ENCODE measurements at regions not wholly inside any gene's neighbourhood (a gene's known extent, or its start where the extent isn't known, plus 50 kb on each side); places are given as distances from the start of the nearest gene placed in this dataset.

- no peaks in the 10 kb centered on the region for H3K9me2 ChIP-seq (replicated peaks; ENCODE audit: insufficient read depth, low read length)
- no peaks in the 10 kb centered on the region for H3K36me3 ChIP-seq (ENCODE audit: low read length)
- H3K27ac ChIP-seq (ENCODE audit: low read depth, low read length) = no peak overlapping the region
- no peak overlapping the region for H3K4me2 ChIP-seq (ENCODE audit: low read depth, low read length, poor library complexity, severe bottlenecking)
- H3K79me2 ChIP-seq (ENCODE audit: insufficient read depth, low read length) = no peaks in the 10 kb centered on the region
- H3F3A ChIP-seq (ENCODE audit: insufficient read depth) = no peaks in the 10 kb centered on the region
- TF ChIP-seq, protein P1, sequence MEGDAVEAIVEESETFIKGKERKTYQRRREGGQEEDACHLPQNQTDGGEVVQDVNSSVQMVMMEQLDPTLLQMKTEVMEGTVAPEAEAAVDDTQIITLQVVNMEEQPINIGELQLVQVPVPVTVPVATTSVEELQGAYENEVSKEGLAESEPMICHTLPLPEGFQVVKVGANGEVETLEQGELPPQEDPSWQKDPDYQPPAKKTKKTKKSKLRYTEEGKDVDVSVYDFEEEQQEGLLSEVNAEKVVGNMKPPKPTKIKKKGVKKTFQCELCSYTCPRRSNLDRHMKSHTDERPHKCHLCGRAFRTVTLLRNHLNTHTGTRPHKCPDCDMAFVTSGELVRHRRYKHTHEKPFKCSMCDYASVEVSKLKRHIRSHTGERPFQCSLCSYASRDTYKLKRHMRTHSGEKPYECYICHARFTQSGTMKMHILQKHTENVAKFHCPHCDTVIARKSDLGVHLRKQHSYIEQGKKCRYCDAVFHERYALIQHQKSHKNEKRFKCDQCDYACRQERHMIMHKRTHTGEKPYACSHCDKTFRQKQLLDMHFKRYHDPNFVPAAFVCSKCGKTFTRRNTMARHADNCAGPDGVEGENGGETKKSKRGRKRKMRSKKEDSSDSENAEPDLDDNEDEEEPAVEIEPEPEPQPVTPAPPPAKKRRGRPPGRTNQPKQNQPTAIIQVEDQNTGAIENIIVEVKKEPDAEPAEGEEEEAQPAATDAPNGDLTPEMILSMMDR (IDR thresholded peaks at IDR 0.05; ENCODE audit: insufficient read depth, low read length, poor library complexity, severe bottlenecking) = no peak
- H2AFZ ChIP-seq (ENCODE audit: low read depth, low read length, severe bottlenecking) = no peak overlapping the region
- H3K27me3 ChIP-seq (ENCODE audit: low read length) = no peaks in the 10 kb centered on the region
- no peak overlapping the region for H3K9ac ChIP-seq (ENCODE audit: low read length)
- H3K4me3 ChIP-seq (ENCODE audit: insufficient read depth, low read length, poor library complexity, severe bottlenecking) = no peak overlapping the region
- H3K9me3 ChIP-seq (ENCODE audit: insufficient read depth, low read length) = no peaks in the 10 kb centered on the region
- no peaks in the 10 kb centered on the region for H4K20me1 ChIP-seq (ENCODE audit: low read depth, low read length)
Observed at GRCh38 chr6:14913931-14914330, 331.9 kb upstream of the JARID2 start.

GRCh38 chr6:14915888-14916832 is 329.7 kb upstream of the JARID2 start:
- Histone ChIP-seq H4K20me1 (ENCODE audit: low read depth, low read length) (no peaks in the 10 kb centered on the region), H3K9me2 (replicated peaks; ENCODE audit: insufficient read depth, low read length) (no peaks in the 10 kb centered on the region), H2AFZ (ENCODE audit: low read depth, low read length, severe bottlenecking) (no peak overlapping the region), H3K4me3 (ENCODE audit: insufficient read depth, low read length, poor library complexity, severe bottlenecking) (no peak overlapping the region), H3K27me3 (ENCODE audit: low read length) (no peaks in the 10 kb centered on the region), H3K27ac (ENCODE audit: low read depth, low read length) (no peak overlapping the region), H3K9me3 (ENCODE audit: insufficient read depth, low read length) (no peaks in the 10 kb centered on the region), H3K4me2 (ENCODE audit: low read depth, low read length, poor library complexity, severe bottlenecking) (no peak overlapping the region), H3K36me3 (ENCODE audit: low read length) (no peaks in the 10 kb centered on the region), H3K9ac (ENCODE audit: low read length) (no peak overlapping the region), H3F3A (ENCODE audit: insufficient read depth) (no peaks in the 10 kb centered on the region), H3K79me2 (ENCODE audit: insufficient read depth, low read length) (no peaks in the 10 kb centered on the region)
- TF ChIP-seq EZH2phosphoT487 (conservative IDR thresholded peaks at IDR 0.05; ENCODE audit: low read length) = no peak
- TF ChIP-seq, protein P1 (IDR thresholded peaks at IDR 0.05; ENCODE audit: insufficient read depth, low read length, poor library complexity, severe bottlenecking) = no peak

- H2AFZ ChIP-seq (ENCODE audit: low read depth, low read length, severe bottlenecking) = no peak overlapping the region
- H3K79me2 ChIP-seq (ENCODE audit: insufficient read depth, low read length) = no peaks in the 10 kb centered on the region
- no peaks in the 10 kb centered on the region for H3K36me3 ChIP-seq (ENCODE audit: low read length)
- H3F3A ChIP-seq (ENCODE audit: insufficient read depth) = no peaks in the 10 kb centered on the region
- H3K4me3 ChIP-seq (ENCODE audit: insufficient read depth, low read length, poor library complexity, severe bottlenecking) = no peak overlapping the region
- TF ChIP-seq, protein P1 (IDR thresholded peaks at IDR 0.05; ENCODE audit: insufficient read depth, low read length, poor library complexity, severe bottlenecking) = no peak
- no peak for TF ChIP-seq EZH2phosphoT487 (conservative IDR thresholded peaks at IDR 0.05; ENCODE audit: low read length)
- no peaks in the 10 kb centered on the region for H3K27me3 ChIP-seq (ENCODE audit: low read length)
- no peaks in the 10 kb centered on the region for H3K9me3 ChIP-seq (ENCODE audit: insufficient read depth, low read length)
- H3K9ac ChIP-seq (ENCODE audit: low read length) = no peak overlapping the region
- no peak overlapping the region for H3K4me2 ChIP-seq (ENCODE audit: low read depth, low read length, poor library complexity, severe bottlenecking)
- no peaks in the 10 kb centered on the region for H4K20me1 ChIP-seq (ENCODE audit: low read depth, low read length)
- no peak overlapping the region for H3K27ac ChIP-seq (ENCODE audit: low read depth, low read length)
- no peaks in the 10 kb centered on the region for H3K9me2 ChIP-seq (replicated peaks; ENCODE audit: insufficient read depth, low read length)
Observed at GRCh38 chr6:14917109-14917910, 328.6 kb upstream of the JARID2 start.
